OCI-LY3 (cell line): ENCODE measurements at regions not wholly inside any gene's neighbourhood (a gene's known extent, or its start where the extent isn't known, plus 50 kb on each side); places are given as distances from the start of the nearest gene placed in this dataset.

ENCODE experiments used
- H2AFZ ChIP-seq: fragments of 200-600, 300-600 bp; shearing (Covaris generic); 2 replicates; pipeline ENCODE4 v1.6.0; 2014; ENCODE audit warnings: antibody characterized with exemption, low read depth, low read length
- H3K27ac ChIP-seq: fragments of 200-600, 300-600 bp; sonication (generic); 2 replicates; pipeline ENCODE4 v1.5.1; 2014; ENCODE audit warnings: mild to moderate bottlenecking, low read length, moderate library complexity, mixed read lengths
- H3K27me3 ChIP-seq: fragments of 200-600, 300-600 bp; sonication (generic); 2 replicates; pipeline ENCODE4 v1.6.1; 2014; ENCODE audit warnings: low read depth, low read length, mixed read lengths
- H3K36me3 ChIP-seq: fragments of 200-600, 300-600 bp; sonication (generic); replicated peaks from 2 replicates; pipeline ENCODE3; 2014; ENCODE audit warnings: low read depth, low read length, mixed read lengths
- H3K4me1 ChIP-seq: fragments of 300-600, 200-600 bp; sonication (generic); 2 replicates; pipeline ENCODE4 v1.6.1; 2014; ENCODE audit warnings: low read length, mixed read lengths
- H3K4me2 ChIP-seq: fragments of 200-600, 300-600 bp; sonication (generic); 2 replicates; pipeline ENCODE4 v1.6.1; 2014; ENCODE audit warnings: low read length, mixed read lengths
- H3K4me3 ChIP-seq: fragments of 300-600, 200-600 bp; sonication (generic); 2 replicates; pipeline ENCODE4 v1.5.1; 2014; ENCODE audit warnings: antibody characterized with exemption, mild to moderate bottlenecking, low read length, moderate library complexity
- H3K79me2 ChIP-seq: fragments of 300-600, 200-600 bp; shearing (Covaris generic); 2 replicates; pipeline ENCODE4 v1.6.1; 2014; ENCODE audit warnings: mild to moderate bottlenecking, low read length, mixed read lengths
- H3K9ac ChIP-seq: fragments of 300-600, 200-600 bp; shearing (Covaris generic); 2 replicates; pipeline ENCODE4 v1.6.0; 2014; ENCODE audit warnings: mild to moderate bottlenecking, low read length, moderate library complexity
- H3K9me3 ChIP-seq: fragments of 200-600, 300-600 bp; shearing (Covaris generic); 2 replicates; pipeline ENCODE4 v1.6.1; 2014; ENCODE audit warnings: low read length, mixed read lengths; ENCODE audit not compliant: insufficient read depth
- H4K20me1 ChIP-seq: fragments of 200-600, 300-600 bp; sonication (generic); 2 replicates; pipeline ENCODE4 v1.6.1; 2016; ENCODE audit warnings: low read length, mixed read lengths; ENCODE audit not compliant: insufficient read depth
- EZH2phosphoT487 ChIP-seq: fragments of 200-600 bp; shearing (Covaris generic); IDR thresholded peaks from 2 replicates; pipeline ENCODE4 v1.6.1; 2018; ENCODE audit warnings: antibody characterized with exemption, mixed run types, low read depth
- TF ChIP-seq, protein P1 (sequence below): fragments of 200-600, 300-600 bp; sonication (generic); IDR thresholded peaks from 2 replicates; pipeline ENCODE4 v1.5.1; 2014; ENCODE audit warnings: antibody characterized with exemption, low read length, low read depth

DNA sequence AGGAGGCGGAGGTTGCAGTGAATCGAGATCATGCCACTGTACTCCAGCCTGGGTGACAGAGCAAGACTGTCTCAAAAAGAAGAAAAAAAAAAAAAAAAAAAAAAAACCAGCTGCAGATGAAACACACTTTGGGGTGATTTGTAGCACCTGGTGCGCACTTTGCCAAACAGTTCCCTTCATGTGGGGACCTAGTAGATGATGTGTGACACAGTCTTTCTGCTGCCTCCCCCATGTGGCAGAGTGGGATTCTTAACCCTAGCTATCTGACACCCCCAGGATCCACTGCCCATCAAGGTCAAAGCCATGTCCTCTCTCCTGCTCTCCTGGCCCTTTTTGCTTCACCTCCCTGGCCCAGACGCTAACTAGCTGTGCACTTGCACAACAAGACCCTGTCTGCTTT lies 52.1 kb upstream of the PDZD8 start:
- Histone ChIP-seq H3K9me3 (no peaks in the 10 kb centered on the region), H3K27me3 (no peaks in the 10 kb centered on the region), H3K79me2 (no peaks in the 10 kb centered on the region), H3K36me3 (no peaks in the 10 kb centered on the region), H2AFZ (no peak overlapping the region), H3K4me3 (no peak overlapping the region), H3K4me1 (no peaks in the 10 kb centered on the region), H3K27ac (no peak overlapping the region), H3K9ac (no peak overlapping the region), H4K20me1 (no peaks in the 10 kb centered on the region), H3K4me2 (no peak overlapping the region)
- TF ChIP-seq, protein P1, sequence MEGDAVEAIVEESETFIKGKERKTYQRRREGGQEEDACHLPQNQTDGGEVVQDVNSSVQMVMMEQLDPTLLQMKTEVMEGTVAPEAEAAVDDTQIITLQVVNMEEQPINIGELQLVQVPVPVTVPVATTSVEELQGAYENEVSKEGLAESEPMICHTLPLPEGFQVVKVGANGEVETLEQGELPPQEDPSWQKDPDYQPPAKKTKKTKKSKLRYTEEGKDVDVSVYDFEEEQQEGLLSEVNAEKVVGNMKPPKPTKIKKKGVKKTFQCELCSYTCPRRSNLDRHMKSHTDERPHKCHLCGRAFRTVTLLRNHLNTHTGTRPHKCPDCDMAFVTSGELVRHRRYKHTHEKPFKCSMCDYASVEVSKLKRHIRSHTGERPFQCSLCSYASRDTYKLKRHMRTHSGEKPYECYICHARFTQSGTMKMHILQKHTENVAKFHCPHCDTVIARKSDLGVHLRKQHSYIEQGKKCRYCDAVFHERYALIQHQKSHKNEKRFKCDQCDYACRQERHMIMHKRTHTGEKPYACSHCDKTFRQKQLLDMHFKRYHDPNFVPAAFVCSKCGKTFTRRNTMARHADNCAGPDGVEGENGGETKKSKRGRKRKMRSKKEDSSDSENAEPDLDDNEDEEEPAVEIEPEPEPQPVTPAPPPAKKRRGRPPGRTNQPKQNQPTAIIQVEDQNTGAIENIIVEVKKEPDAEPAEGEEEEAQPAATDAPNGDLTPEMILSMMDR, result no peak
- TF ChIP-seq EZH2phosphoT487, result no peak

DNA sequence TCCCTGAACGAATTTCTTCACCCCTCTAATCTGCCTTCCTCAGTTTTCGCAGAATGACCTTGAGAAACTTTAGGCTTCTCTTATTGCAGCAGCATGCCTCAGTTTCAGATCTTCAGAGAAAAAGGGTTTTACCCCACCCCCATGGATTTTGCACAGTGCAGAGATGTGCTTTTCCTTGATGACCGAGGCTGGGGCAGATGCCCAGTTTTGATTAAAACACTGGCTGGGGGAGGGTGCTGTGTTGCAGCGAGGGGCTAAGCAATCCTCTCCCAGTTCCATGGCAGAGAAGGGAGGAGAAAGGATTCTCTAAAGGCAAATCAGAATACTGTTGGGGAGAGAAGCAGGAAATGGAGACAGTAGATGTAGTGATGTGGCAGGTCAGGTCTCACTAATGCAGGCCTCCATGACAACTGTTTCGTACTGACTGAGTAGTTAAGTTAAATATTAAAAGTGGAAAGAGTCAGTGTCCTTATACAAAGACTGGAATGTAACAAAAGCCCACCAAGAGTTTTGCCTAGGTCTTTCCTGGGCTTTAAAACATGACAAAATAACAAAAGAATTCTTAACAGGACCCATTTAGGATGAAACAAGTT lies 50.8 kb upstream of the PDZD8 start:
- Histone ChIP-seq H3K4me3 (no peak overlapping the region), H3K9ac (no peak overlapping the region), H3K27ac (no peak overlapping the region), H3K4me1 (no peaks in the 10 kb centered on the region), H4K20me1 (no peaks in the 10 kb centered on the region), H3K27me3 (no peaks in the 10 kb centered on the region), H3K4me2 (no peak overlapping the region), H2AFZ (no peak overlapping the region), H3K36me3 (no peaks in the 10 kb centered on the region), H3K79me2 (no peaks in the 10 kb centered on the region), H3K9me3 (no peaks in the 10 kb centered on the region)
- TF ChIP-seq, protein P1, result no peak
- no peak for TF ChIP-seq EZH2phosphoT487

DNA sequence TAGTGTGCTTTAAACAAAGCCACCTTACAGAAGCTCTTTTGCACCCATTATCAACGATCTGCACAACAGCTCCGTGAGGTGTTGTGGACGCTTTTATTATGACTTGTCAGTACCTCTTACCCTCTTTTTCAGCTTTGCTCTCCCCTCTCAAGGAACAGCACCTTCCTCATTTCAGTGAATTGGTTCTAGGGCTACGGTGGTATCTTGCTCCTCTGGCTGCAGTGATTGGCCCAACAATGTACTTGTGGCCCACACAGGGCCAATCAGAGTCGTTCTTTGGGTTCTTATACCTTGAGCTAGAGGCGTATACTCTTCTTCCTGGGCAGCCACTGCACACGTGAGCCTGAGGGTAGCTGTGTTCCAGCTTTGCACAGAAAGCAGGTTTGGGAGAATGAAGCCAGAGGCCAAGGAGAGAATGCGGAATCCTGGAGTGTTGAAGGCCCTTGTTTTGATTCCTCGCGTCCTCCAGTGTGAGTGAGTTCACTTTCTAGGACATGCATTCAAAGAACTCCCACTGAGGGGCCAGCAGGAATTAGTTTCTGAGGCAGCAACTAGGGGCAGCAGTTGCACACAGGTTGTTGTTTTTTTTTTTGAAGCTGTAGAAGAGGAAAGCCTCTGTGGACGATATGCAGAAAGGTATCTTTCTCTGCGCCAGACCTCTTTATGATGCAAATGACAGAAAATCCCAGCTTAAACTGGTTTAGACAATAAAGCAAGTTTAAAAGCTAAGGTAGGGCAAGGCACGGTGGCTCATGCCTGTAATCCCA lies 49.8 kb upstream of the PDZD8 start:
- no peak overlapping the region for H3K4me3 ChIP-seq
- no peaks in the 10 kb centered on the region for H3K36me3 ChIP-seq
- H2AFZ ChIP-seq, result no peak overlapping the region

More for the DNA sequence above, 49.8 kb upstream of the PDZD8 start:
- Histone ChIP-seq H3K27me3 (no peaks in the 10 kb centered on the region), H3K27ac (no peak overlapping the region), H3K79me2 (no peaks in the 10 kb centered on the region), H4K20me1 (no peaks in the 10 kb centered on the region), H3K4me2 (no peak overlapping the region), H3K4me1 (no peaks in the 10 kb centered on the region), H3K9me3 (no peaks in the 10 kb centered on the region), H3K9ac (no peak overlapping the region)
- TF ChIP-seq, protein P1, result no peak
- TF ChIP-seq EZH2phosphoT487, result no peak
